Astrocyte of the hippocampus (primary cell): ENCODE measurements at regions not wholly inside any gene's neighbourhood (a gene's known extent, or its start where the extent isn't known, plus 50 kb on each side); places are given as distances from the start of the nearest gene placed in this dataset.

Experiments used
- DNase-seq: peaks from one replicate; pipeline ENCODE4 v3.0.0; 2011; ENCODE audit warnings: low read depth, low spot score

- DNase-seq = no peak
Measured at GRCh38 chr11:43242401-43242800, 69.4 kb upstream of the API5 start.

GRCh38 chr11:43243927-43244326 lies 67.9 kb upstream of the API5 start:
- no peak for DNase-seq

GRCh38 chr11:43245466-43245865 lies 66.3 kb upstream of the API5 start:
- no peak for DNase-seq

GRCh38 chr11:43250309-43250708 lies 61.5 kb upstream of the API5 start:
- no peak for DNase-seq

GRCh38 chr11:43261775-43262174 lies 50.0 kb upstream of the API5 start:
- no peak for DNase-seq
